ENCODE measurements at regions not wholly inside any gene's neighbourhood (a gene's known extent, or its start where the extent isn't known, plus 50 kb on each side); places are given as distances from the start of the nearest gene placed in this dataset.

- no peak overlapping the region for H3K23ac ChIP-seq (ENCODE audit: low read depth, low read length)
- in situ Hi-C loops (cut with MboI; ENCODE audit: low sequenced_read_pairs) (no loop called here), dilution Hi-C loops (cut with HindIII; ENCODE audit: low sequenced_read_pairs, unreplicated experiment) (no loop called here), intact Hi-C loops (cut with micrococcal nuclease) (no loop called here)
- H2AFZ ChIP-seq (replicated peaks; ENCODE audit: low read length, poor library complexity), result no peak overlapping the region
- H3K56ac ChIP-seq (ENCODE audit: extremely low read depth, insufficient read depth, low read length), result no peak overlapping the region
- no peaks in the 10 kb centered on the region for H4K20me1 ChIP-seq (ENCODE audit: insufficient read depth, low read length)
- no peak overlapping the region for H3K4me3 ChIP-seq (ENCODE audit: insufficient read depth, low read depth, low read length)
- H3K4ac ChIP-seq (ENCODE audit: low read depth, low read length), result no peak overlapping the region
- no peak overlapping the region for H3K18ac ChIP-seq (ENCODE audit: low read depth, low read length)
- H3K36me3 ChIP-seq (ENCODE audit: control insufficient read depth, insufficient read depth, low read length), result no peaks in the 10 kb centered on the region
- no peak overlapping the region for H3K4me2 ChIP-seq (ENCODE audit: low read depth, low read length)
- no peak overlapping the region for H2BK120ac ChIP-seq (ENCODE audit: low read depth, low read length)
- H3K27ac ChIP-seq (ENCODE audit: insufficient read depth, low read length), result no peak overlapping the region
- no peaks in the 10 kb centered on the region for H3K27me3 ChIP-seq (ENCODE audit: control insufficient read depth, insufficient read depth, low read length)
- ChIA-PET POLR2A (ENCODE audit: unreplicated experiment) (no interaction called here), CTCF (no interaction called here)
- no peak for TF ChIP-seq FOS (IDR thresholded peaks at IDR 0.05; ENCODE audit: low read depth, low read length)
- no peak for TF ChIP-seq SMC3 (IDR thresholded peaks at IDR 0.05; ENCODE audit: low read depth, low read length)
- no peak for TF ChIP-seq CHD1 (IDR thresholded peaks at IDR 0.05; ENCODE audit: low read depth, low read length)
- TF ChIP-seq RFX5 (IDR thresholded peaks at IDR 0.05; ENCODE audit: low read depth, low read length), result no peak
- no peak for TF ChIP-seq USF2 (IDR thresholded peaks at IDR 0.05; ENCODE audit: low read depth, low read length)
- no peak for TF ChIP-seq RCOR1 (IDR thresholded peaks at IDR 0.05; ENCODE audit: insufficient replicate concordance, low read length)
- no peak overlapping the region for H4K8ac ChIP-seq (ENCODE audit: low read depth in 2 of 2, low read length in 2 of 2)
- no peaks in the 10 kb centered on the region for H3K9me1 ChIP-seq (ENCODE audit: insufficient read depth, low read length)
- H3K4me1 ChIP-seq (ENCODE audit: control insufficient read depth, insufficient read depth, low read length), result no peaks in the 10 kb centered on the region
- no peak overlapping the region for H2AK9ac ChIP-seq (replicated peaks; ENCODE audit: low read depth, low read length, poor library complexity)
- ATAC-seq (ENCODE audit: low read depth) (no peak), DNase-seq (no peak)
- H4K5ac ChIP-seq (ENCODE audit: low read depth, low read length), result no peak overlapping the region
- H2BK5ac ChIP-seq (ENCODE audit: low read depth, low read length, poor library complexity, severe bottlenecking), result no peak overlapping the region
- WGBS, 2 experiments (ENCODE audit: extremely low coverage in 2 of 2, insufficient read length in 1 of 2), result no CpG with 5 or more reads among the region's 1 CpG
- no TSS peak for BruUV-seq (replicated peaks)
- H2BK20ac ChIP-seq (ENCODE audit: low read depth, low read length), result no peak overlapping the region
- H3K9ac ChIP-seq (ENCODE audit: low read depth, low read length), result no peak overlapping the region
- H3K79me1 ChIP-seq (ENCODE audit: low read depth in 1 of 2, low read length in 2 of 2), result no peaks in the 10 kb centered on the region
- H2BK15ac ChIP-seq (ENCODE audit: low read depth, low read length), result no peak overlapping the region
- H3K14ac ChIP-seq (replicated peaks; ENCODE audit: low read depth, low read length), result no peak overlapping the region
- no peak overlapping the region for H2AK5ac ChIP-seq (ENCODE audit: low read depth, low read length)
- no peaks in the 10 kb centered on the region for H3K9me3 ChIP-seq (ENCODE audit: control insufficient read depth, insufficient read depth, low read length)
- H4K91ac ChIP-seq (ENCODE audit: insufficient read depth, low read depth, low read length), result no peak overlapping the region
Observed at GRCh38 chr5:60010328-60010727, 116.8 kb upstream of the PDE4D start.
